HCT116 (cell line): ENCODE measurements at regions not wholly inside any gene's neighbourhood (a gene's known extent, or its start where the extent isn't known, plus 50 kb on each side); places are given as distances from the start of the nearest gene placed in this dataset.
"Not testable (repeated sequence)": the region's sequence is repeated elsewhere in the genome, so short reads cannot be mapped to it uniquely, and the experiment has no call there.

ENCODE experiments used
- ATAC-seq: fragments of 200-7000 bp; cut with Tn5 transposase; 2 replicates; pipeline ENCODE4 v1.9.1; 2020; ENCODE audit warnings: mild to moderate bottlenecking, moderate library complexity
- BruUV-seq: library from RNA; stranded (reverse); fragments of 400-500 nt; replicated peaks from 2 replicates; lab custom pipeline; 2021; lab: Mats Ljungman, UMichigan
- CTCF ChIA-PET: fragments of 300-600 bp; sonication (Branson Sonifier 250); formaldehyde crosslinking; loops from one replicate; lab custom pipeline; 2021; ENCODE audit warnings: antibody characterized with exemption; lab: Charles Lee
- POLR2A ChIA-PET: fragments of 300-600, 350-600 bp; sonication (Branson Sonifier 250); formaldehyde crosslinking; loops from one replicate; lab custom pipeline; 2021; ENCODE audit warnings: antibody characterized with exemption; lab: Charles Lee
- RAD21 ChIA-PET, 2 experiments: fragments of 300-600 bp; sonication (Branson Sonifier 250); formaldehyde crosslinking; loops; one replicate each; lab custom pipeline; 2023; ENCODE audit warnings: low total read pairs in 2 of 2; ENCODE audit not compliant: uncharacterized antibody in 2 of 2, unreplicated experiment in 2 of 2, low non-redundant PET in 1 of 2; lab: Charles Lee
- DNase-seq: peaks from one replicate; pipeline ENCODE4 v3.0.0-alpha.2; 2010; ENCODE audit warnings: low read depth, low spot score
- H2AFZ ChIP-seq: fragments of 200-600 bp; shearing (Covaris generic), sonication (generic); 2 replicates; pipeline ENCODE4 v1.6.1; 2017; ENCODE audit warnings: low read depth, mixed run types, mixed read lengths, antibody characterized with exemption, low read length; ENCODE audit not compliant: poor library complexity, severe bottlenecking
- H3K27ac ChIP-seq: 2 replicates; pipeline ENCODE4 v1.5.1; 2012; ENCODE audit warnings: low read depth, low read length
- H3K27me3 ChIP-seq: fragments of 200-600 bp; sonication (generic); 2 replicates; pipeline ENCODE4 v1.6.1; 2016; ENCODE audit warnings: mixed run types, low read length, mixed read lengths; ENCODE audit not compliant: insufficient read depth
- H3K36me3 ChIP-seq, 2 experiments: fragments of 200-500 bp in 1 of 2; fragments of 200-600 bp in 1 of 2; sonication (Bioruptor generic) in 1 of 2; sonication (generic) in 1 of 2; 2 replicates each; pipeline versions ENCODE4 v1.5.1 to v1.6.1; 2014 to 2016; ENCODE audit warnings: low read length in 2 of 2, inconsistent platforms in 1 of 2, mixed read lengths in 1 of 2, mixed run types in 1 of 2; ENCODE audit not compliant: insufficient read depth in 2 of 2, control insufficient read depth in 1 of 2
- H3K4me1 ChIP-seq, 2 experiments: fragments of 200-600 bp in 1 of 2; sonication (generic) in 1 of 2; 2 replicates each; pipeline versions ENCODE4 v1.5.1 to v1.6.1; 2012 to 2017; ENCODE audit warnings: low read length in 2 of 2, inconsistent platforms in 1 of 2, mild to moderate bottlenecking in 1 of 2, mixed read lengths in 1 of 2, mixed run types in 1 of 2, moderate library complexity in 1 of 2; ENCODE audit not compliant: insufficient read depth in 2 of 2, control insufficient read depth in 1 of 2
- H3K4me2 ChIP-seq: fragments of 200-600 bp; sonication (generic); 2 replicates; pipeline ENCODE4 v1.6.1; 2017; ENCODE audit warnings: mixed run types, low read length, mixed read lengths
- H3K4me3 ChIP-seq, 2 experiments: fragments of 200-600 bp in 1 of 2; sonication (generic) in 1 of 2; replicated peaks in 1 of 2; 2 replicates each; pipeline ENCODE4 v1.5.1; 2011 to 2016; ENCODE audit warnings: low read length in 2 of 2, control low read depth in 1 of 2, low read depth in 1 of 2, mild to moderate bottlenecking in 1 of 2, mixed read lengths in 1 of 2, mixed run types in 1 of 2
- H3K79me2 ChIP-seq: fragments of 200-600 bp; sonication (generic); 2 replicates; pipeline ENCODE4 v1.6.1; 2017; ENCODE audit warnings: mild to moderate bottlenecking, mixed run types, low read length, moderate library complexity, mixed read lengths; ENCODE audit not compliant: insufficient read depth
- H3K9ac ChIP-seq: fragments of 200-600 bp; sonication (generic); 2 replicates; pipeline ENCODE4 v1.6.1; 2016; ENCODE audit warnings: low read length, mixed read lengths
- H3K9me2 ChIP-seq: fragments of 200-600 bp; sonication (generic), shearing (Covaris generic); 2 replicates; pipeline ENCODE4 v1.6.1; 2017; ENCODE audit warnings: mixed run types, mild to moderate bottlenecking, moderate library complexity; ENCODE audit not compliant: insufficient read depth
- H3K9me3 ChIP-seq, 2 experiments: fragments of 200-500 bp in 1 of 2; fragments of 200-600 bp in 1 of 2; sonication (Bioruptor generic) in 1 of 2; sonication (generic) in 1 of 2; 2 replicates each; pipeline ENCODE4 v1.6.1; 2014 to 2017; ENCODE audit warnings: low read length in 2 of 2, mixed read lengths in 2 of 2, inconsistent platforms in 1 of 2, low read depth in 1 of 2, mild to moderate bottlenecking in 1 of 2, mixed run types in 1 of 2, moderate library complexity in 1 of 2; ENCODE audit not compliant: control insufficient read depth in 1 of 2, insufficient read depth in 1 of 2
- H4K20me1 ChIP-seq: fragments of 200-600 bp; sonication (generic), shearing (Covaris generic); 2 replicates; pipeline ENCODE4 v1.6.1; 2017; ENCODE audit warnings: mixed run types, mild to moderate bottlenecking, moderate library complexity; ENCODE audit not compliant: insufficient read depth
- intact Hi-C: fragments of 100-400 bp; cut with micrococcal nuclease; formaldehyde crosslinking; loops from 2 replicates; pipeline ENCODE4 v1.10.0; 2022

DNA sequence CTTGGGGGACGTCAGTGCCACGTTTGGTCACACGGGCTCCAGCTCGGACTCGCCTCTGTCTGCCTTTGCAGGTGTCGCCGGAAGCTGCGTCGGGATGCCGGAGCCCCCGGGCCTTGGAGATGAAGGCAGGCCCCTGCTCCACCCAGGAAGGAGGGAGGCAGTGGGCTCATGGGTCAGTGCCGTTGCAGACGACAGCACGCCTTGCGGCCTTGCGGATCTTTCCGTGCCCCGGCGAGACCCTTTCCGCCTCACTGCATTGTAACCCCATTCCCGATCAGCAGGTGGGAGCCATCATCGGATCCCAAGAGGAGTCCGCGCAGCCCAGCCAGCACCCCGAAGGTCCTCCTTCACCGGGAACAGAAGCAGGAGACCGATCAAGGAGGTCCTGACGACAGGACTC lies 1422.2 kb upstream of the PCDH10 start:
- DNase-seq, H3K27ac ChIP-seq, H3K9me2 ChIP-seq, BruUV-seq, H3K4me3 ChIP-seq, H2AFZ ChIP-seq, H3K4me1 ChIP-seq, ATAC-seq, H3K4me2 ChIP-seq, H3K79me2 ChIP-seq, H4K20me1 ChIP-seq, CTCF ChIA-PET, intact Hi-C loops, H3K27me3 ChIP-seq, H3K9me3 ChIP-seq, POLR2A ChIA-PET, H3K36me3 ChIP-seq, H3K9ac ChIP-seq, RAD21 ChIA-PET: not testable (repeated sequence)

DNA sequence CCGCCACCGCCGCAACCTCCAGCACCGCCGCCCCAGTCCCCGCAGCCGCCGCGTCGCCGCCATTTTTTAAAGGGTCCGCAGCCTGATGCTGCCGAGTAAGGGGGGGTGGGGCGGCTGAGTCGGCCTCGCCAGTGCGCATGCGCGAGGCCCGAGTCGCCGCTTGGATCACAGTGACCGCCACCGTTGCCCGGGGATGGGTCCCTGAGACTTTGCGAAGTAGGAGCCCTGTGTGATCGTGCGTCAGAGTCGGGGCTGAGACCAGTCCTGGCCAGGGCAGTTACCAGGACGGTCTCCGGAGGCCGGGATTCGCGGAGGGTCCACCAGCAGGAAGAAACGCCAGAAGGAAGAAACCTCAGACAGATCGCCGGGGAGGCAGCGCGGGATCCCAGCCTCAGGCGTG lies 1421.7 kb upstream of the PCDH10 start:
- RAD21 ChIA-PET, H3K79me2 ChIP-seq, H4K20me1 ChIP-seq, CTCF ChIA-PET, H3K9ac ChIP-seq, H3K27ac ChIP-seq, DNase-seq, ATAC-seq, H3K9me3 ChIP-seq, intact Hi-C loops, BruUV-seq, H3K27me3 ChIP-seq, H2AFZ ChIP-seq, POLR2A ChIA-PET, H3K4me2 ChIP-seq, H3K36me3 ChIP-seq, H3K4me1 ChIP-seq, H3K4me3 ChIP-seq, H3K9me2 ChIP-seq: not testable (repeated sequence)

DNA sequence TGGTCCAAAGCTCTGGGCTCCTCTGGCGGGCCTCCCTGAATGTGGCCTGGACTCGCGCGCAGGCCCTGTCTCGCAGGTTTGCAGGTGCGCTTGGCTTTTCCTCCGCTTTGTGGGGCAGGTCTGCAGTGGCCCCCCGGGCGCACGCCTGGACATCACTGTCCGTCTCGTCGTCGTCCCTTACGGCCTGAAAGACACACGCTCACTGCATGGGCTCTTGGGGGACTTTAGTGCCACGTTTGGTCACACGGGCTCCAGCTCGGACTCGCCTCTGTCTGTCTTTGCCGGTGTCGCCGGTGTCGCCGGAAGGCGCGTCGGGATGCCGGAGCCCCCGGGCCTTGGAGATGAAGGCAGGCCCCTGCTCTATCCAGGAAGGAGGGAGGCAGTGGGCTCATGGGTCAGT lies 1419.9 kb upstream of the PCDH10 start:
- CTCF ChIA-PET, intact Hi-C loops, ATAC-seq, POLR2A ChIA-PET, DNase-seq, H3K9ac ChIP-seq, H3K36me3 ChIP-seq, H3K4me2 ChIP-seq, H3K4me1 ChIP-seq, H2AFZ ChIP-seq, H3K9me2 ChIP-seq, H3K4me3 ChIP-seq, BruUV-seq, H3K79me2 ChIP-seq, H3K9me3 ChIP-seq, H4K20me1 ChIP-seq, RAD21 ChIA-PET, H3K27ac ChIP-seq, H3K27me3 ChIP-seq: not testable (repeated sequence)

- CTCF ChIA-PET, H2AFZ ChIP-seq, H3K9me2 ChIP-seq, BruUV-seq, H3K9ac ChIP-seq, H3K36me3 ChIP-seq, H4K20me1 ChIP-seq, H3K4me1 ChIP-seq, H3K4me2 ChIP-seq, intact Hi-C loops, H3K4me3 ChIP-seq, RAD21 ChIA-PET, H3K27me3 ChIP-seq, H3K79me2 ChIP-seq, H3K27ac ChIP-seq, DNase-seq, ATAC-seq, H3K9me3 ChIP-seq, POLR2A ChIA-PET: not testable (repeated sequence)
Observed at GRCh38 chr4:131729716-131730398, 1419.2 kb upstream of the PCDH10 start.
